DOHH2 (cell line): ENCODE measurements at regions not wholly inside any gene's neighbourhood (a gene's known extent, or its start where the extent isn't known, plus 50 kb on each side); places are given as distances from the start of the nearest gene placed in this dataset.

Experiments used
- CTCF ChIP-seq: fragments of 200-600 bp; sonication (generic); IDR thresholded peaks from one replicate; pipeline ENCODE4 v1.5.1; 2014; ENCODE audit warnings: antibody characterized with exemption, mild to moderate bottlenecking, low read depth, low read length; ENCODE audit not compliant: poor library complexity, severe bottlenecking
- EZH2phosphoT487 ChIP-seq: fragments of 200-600 bp; sonication (generic); IDR thresholded peaks from 2 replicates; pipeline ENCODE4 v1.6.1; 2017; ENCODE audit warnings: borderline replicate concordance, mild to moderate bottlenecking, antibody characterized with exemption, low read length, moderate library complexity, mixed read lengths

- TF ChIP-seq CTCF: no peak
- no peak for TF ChIP-seq EZH2phosphoT487
Measured at GRCh38 chr11:111091321-111091938, 154.1 kb upstream of the POU2AF2 start.
